BLaER1 treated with 17β-estradiol and CSF1 and Interleukin-3, amounts not matched to agents 10 nM and 100 nM (cell line): ENCODE measurements at regions not wholly inside any gene's neighbourhood (a gene's known extent, or its start where the extent isn't known, plus 50 kb on each side); places are given as distances from the start of the nearest gene placed in this dataset.
A peak's percentile ranks its signal among the peaks of the same experiment; 100 is the strongest.

ENCODE experiments used
- H3K27ac ChIP-seq, 11 experiments: shearing (Covaris generic); formaldehyde crosslinking; 2 replicates each; pipeline ENCODE4 v1.8.1; 2022
- H3K27me3 ChIP-seq, 11 experiments: shearing (Covaris generic); formaldehyde crosslinking; 2 replicates each; pipeline ENCODE4 v1.8.1; 2022
- H3K36me3 ChIP-seq, 11 experiments: shearing (Covaris generic); formaldehyde crosslinking; 2 replicates each; pipeline ENCODE4 v1.8.1; 2022
- H3K4me1 ChIP-seq, 10 experiments: shearing (Covaris generic); formaldehyde crosslinking; 2 replicates each; pipeline ENCODE4 v1.8.1; 2022
- H3K4me2 ChIP-seq, 11 experiments: shearing (Covaris generic); formaldehyde crosslinking; 2 replicates each; pipeline ENCODE4 v1.8.1; 2022
- H3K4me3 ChIP-seq, 10 experiments: shearing (Covaris generic); formaldehyde crosslinking; 2 replicates each; pipeline ENCODE4 v1.8.1; 2022
- H3K9ac ChIP-seq, 11 experiments: shearing (Covaris generic); formaldehyde crosslinking; 2 replicates each; pipeline ENCODE4 v1.8.1; 2022
- H3K9me3 ChIP-seq, 11 experiments: shearing (Covaris generic); formaldehyde crosslinking; replicated peaks in 1 of 11; 2 replicates each; pipeline ENCODE4 v1.8.1; 2022
- H4K20me1 ChIP-seq, 11 experiments: shearing (Covaris generic); formaldehyde crosslinking; 2 replicates each; pipeline ENCODE4 v1.8.1; 2022
- Cebpa-rat ChIP-seq, 11 experiments: shearing (Covaris generic); IDR thresholded peaks; 2 replicates each; pipeline ENCODE4 v1.8.1; 2022

GRCh38 chr9:34907044-34907443 is 51.0 kb upstream of the PHF24 start:
- no peak overlapping the region for H3K4me2 ChIP-seq
- no peaks in the 10 kb centered on the region for H4K20me1 ChIP-seq
- H3K9me3 ChIP-seq: no peaks in the 10 kb centered on the region
- no peaks in the 10 kb centered on the region for H3K36me3 ChIP-seq
- no peaks in the 10 kb centered on the region for H3K27me3 ChIP-seq
- no peak for TF ChIP-seq Cebpa-rat (IDR thresholded peaks at IDR 0.05)
- no peak overlapping the region for H3K9ac ChIP-seq
- no peak overlapping the region for H3K27ac ChIP-seq
- H3K4me1 ChIP-seq: peaks cover 0 to 10% (median 7%) of the 10 kb centered on the region in 10 experiments; a peak in 9 of 20 replicates
- H3K4me3 ChIP-seq: no peak overlapping the region

GRCh38 chr9:34899535-34900158 is 58.4 kb upstream of the PHF24 start:
- Histone ChIP-seq H3K4me3 (no peak overlapping the region), H3K4me1 (no peaks in the 10 kb centered on the region)
- TF ChIP-seq Cebpa-rat (IDR thresholded peaks at IDR 0.05): no peak

GRCh38 chr9:34898846-34899245 is 59.2 kb upstream of the PHF24 start:
- Histone ChIP-seq H3K9ac (no peak overlapping the region), H3K36me3 (no peaks in the 10 kb centered on the region), H3K27ac (no peak overlapping the region), H3K4me3 (no peak overlapping the region), H3K9me3 (no peaks in the 10 kb centered on the region), H3K4me1 (no peaks in the 10 kb centered on the region), H3K27me3 (no peaks in the 10 kb centered on the region), H4K20me1 (no peaks in the 10 kb centered on the region), H3K4me2 (no peak overlapping the region)
- TF ChIP-seq Cebpa-rat (IDR thresholded peaks at IDR 0.05): no peak

More at GRCh38 chr9:34899535-34900158, 58.4 kb upstream of the PHF24 start:
- Histone ChIP-seq H3K9ac (no peak overlapping the region), H3K27ac (no peak overlapping the region), H3K9me3 (no peaks in the 10 kb centered on the region), H3K4me2 (no peak overlapping the region), H3K36me3 (no peaks in the 10 kb centered on the region), H4K20me1 (no peaks in the 10 kb centered on the region), H3K27me3 (no peaks in the 10 kb centered on the region)

- H3K4me3 ChIP-seq: no peak overlapping the region
- no peak for TF ChIP-seq Cebpa-rat (IDR thresholded peaks at IDR 0.05)
- no peaks in the 10 kb centered on the region for H4K20me1 ChIP-seq
- H3K4me2 ChIP-seq: no peak overlapping the region
- no peak overlapping the region for H3K27ac ChIP-seq
- H3K9ac ChIP-seq: no peak overlapping the region
- H3K4me1 ChIP-seq: peaks cover 0 to 6% (median 0%) of the 10 kb centered on the region in 10 experiments; a peak in 3 of 20 replicates
- no peaks in the 10 kb centered on the region for H3K36me3 ChIP-seq
- H3K27me3 ChIP-seq: no peaks in the 10 kb centered on the region
- no peaks in the 10 kb centered on the region for H3K9me3 ChIP-seq
Measured at GRCh38 chr9:34896112-34896511, 62.0 kb upstream of the PHF24 start.

GRCh38 chr9:34892886-34893285 is 65.2 kb upstream of the PHF24 start:
- H3K36me3 ChIP-seq: no peaks in the 10 kb centered on the region
- H3K4me1 ChIP-seq: peaks cover 0 to 6% (median 0%) of the 10 kb centered on the region in 10 experiments; a peak in 3 of 20 replicates
- H3K4me3 ChIP-seq: no peak overlapping the region
- H4K20me1 ChIP-seq: no peaks in the 10 kb centered on the region
- H3K27ac ChIP-seq: no peak overlapping the region
- H3K9ac ChIP-seq: no peak overlapping the region
- H3K9me3 ChIP-seq: no peaks in the 10 kb centered on the region
- peak overlapping the region in 2 of 11 experiments; percentile 28 to 30; a peak in 3 of 22 replicates for H3K4me2 ChIP-seq
- TF ChIP-seq Cebpa-rat (IDR thresholded peaks at IDR 0.05): no peak
- H3K27me3 ChIP-seq: no peaks in the 10 kb centered on the region

- no peaks in the 10 kb centered on the region for H3K27me3 ChIP-seq
- H3K9ac ChIP-seq: no peak overlapping the region
- no peaks in the 10 kb centered on the region for H4K20me1 ChIP-seq
- H3K4me2 ChIP-seq: no peak overlapping the region
- H3K36me3 ChIP-seq: no peaks in the 10 kb centered on the region
- no peak overlapping the region for H3K4me3 ChIP-seq
- TF ChIP-seq Cebpa-rat (IDR thresholded peaks at IDR 0.05): no peak
- no peaks in the 10 kb centered on the region for H3K9me3 ChIP-seq
- H3K4me1 ChIP-seq: peaks cover 0 to 6% (median 0%) of the 10 kb centered on the region in 10 experiments; a peak in 3 of 20 replicates
- no peak overlapping the region for H3K27ac ChIP-seq
Measured at GRCh38 chr9:34891386-34891785, 66.7 kb upstream of the PHF24 start.

GRCh38 chr9:34887841-34888240 is 70.2 kb upstream of the PHF24 start:
- H3K4me2 ChIP-seq: no peak overlapping the region
- TF ChIP-seq Cebpa-rat (IDR thresholded peaks at IDR 0.05): no peak
- no peaks in the 10 kb centered on the region for H3K27me3 ChIP-seq

GRCh38 chr9:34884747-34885189 is 73.3 kb upstream of the PHF24 start:
- no peaks in the 10 kb centered on the region for H3K27me3 ChIP-seq
- no peak for TF ChIP-seq Cebpa-rat (IDR thresholded peaks at IDR 0.05)

More at GRCh38 chr9:34887841-34888240, 70.2 kb upstream of the PHF24 start:
- Histone ChIP-seq H4K20me1 (no peaks in the 10 kb centered on the region), H3K36me3 (no peaks in the 10 kb centered on the region), H3K9me3 (no peaks in the 10 kb centered on the region), H3K9ac (no peak overlapping the region), H3K27ac (no peak overlapping the region), H3K4me3 (no peak overlapping the region), H3K4me1 (peaks cover 0 to 3% (median 0%) of the 10 kb centered on the region in 10 experiments; a peak in 3 of 20 replicates)

GRCh38 chr9:34876096-34876495 is 82.0 kb upstream of the PHF24 start:
- Histone ChIP-seq H3K27me3 (no peaks in the 10 kb centered on the region), H3K9me3 (no peaks in the 10 kb centered on the region)
- TF ChIP-seq Cebpa-rat (IDR thresholded peaks at IDR 0.05): no peak

More at GRCh38 chr9:34884747-34885189, 73.3 kb upstream of the PHF24 start:
- H3K4me1 ChIP-seq: no peaks in the 10 kb centered on the region
- H3K9me3 ChIP-seq: no peaks in the 10 kb centered on the region
- no peak overlapping the region for H3K27ac ChIP-seq
- H3K9ac ChIP-seq: no peak overlapping the region
- H3K4me2 ChIP-seq: no peak overlapping the region
- H4K20me1 ChIP-seq: no peaks in the 10 kb centered on the region
- H3K36me3 ChIP-seq: no peaks in the 10 kb centered on the region
- H3K4me3 ChIP-seq: no peak overlapping the region

GRCh38 chr9:34869390-34869789 is 88.7 kb upstream of the PHF24 start:
- Histone ChIP-seq H3K36me3 (no peaks in the 10 kb centered on the region), H3K4me3 (no peak overlapping the region), H3K27ac (no peak overlapping the region), H3K9me3 (peaks cover 14 to 24% (median 19%) of the 10 kb centered on the region in 11 experiments), H3K4me2 (no peak overlapping the region), H3K9ac (no peak overlapping the region), H4K20me1 (no peaks in the 10 kb centered on the region), H3K27me3 (no peaks in the 10 kb centered on the region), H3K4me1 (no peaks in the 10 kb centered on the region)
- no peak for TF ChIP-seq Cebpa-rat (IDR thresholded peaks at IDR 0.05)

More at GRCh38 chr9:34876096-34876495, 82.0 kb upstream of the PHF24 start:
- Histone ChIP-seq H3K27ac (no peak overlapping the region), H4K20me1 (no peaks in the 10 kb centered on the region), H3K4me2 (no peak overlapping the region), H3K9ac (no peak overlapping the region), H3K4me3 (no peak overlapping the region), H3K4me1 (no peaks in the 10 kb centered on the region), H3K36me3 (no peaks in the 10 kb centered on the region)
